ENCODE measurements at regions not wholly inside any gene's neighbourhood (a gene's known extent, or its start where the extent isn't known, plus 50 kb on each side); places are given as distances from the start of the nearest gene placed in this dataset.

GRCh38 chr4:123497340-123497739, 100.7 kb downstream of the SPRY1 start:
- no peak for DNase-seq (ENCODE audit: low spot score)

- DNase-seq (ENCODE audit: low spot score): no peak
These were observed 105.1 kb downstream of the SPRY1 start for GRCh38 chr4:123501733-123502132.

- no peak for DNase-seq (ENCODE audit: low spot score)
These were observed 107.2 kb downstream of the SPRY1 start for GRCh38 chr4:123503698-123504363.

- no peak for DNase-seq (ENCODE audit: low spot score)
These were observed 108.8 kb downstream of the SPRY1 start for GRCh38 chr4:123505095-123506010.

GRCh38 chr4:123506011-123506695, 109.6 kb downstream of the SPRY1 start:
- no peak for DNase-seq (ENCODE audit: low spot score)

- DNase-seq (ENCODE audit: low spot score): no peak
These were observed 110.8 kb downstream of the SPRY1 start for GRCh38 chr4:123507376-123507775.

GRCh38 chr4:123510221-123510620, 113.6 kb downstream of the SPRY1 start:
- DNase-seq (ENCODE audit: low spot score): no peak

GRCh38 chr4:123510659-123511058, 114.1 kb downstream of the SPRY1 start:
- no peak for DNase-seq (ENCODE audit: low spot score)

- DNase-seq (ENCODE audit: low spot score): no peak
These were observed 120.0 kb downstream of the SPRY1 start for GRCh38 chr4:123516576-123516975.

GRCh38 chr4:123517176-123517575, 120.6 kb downstream of the SPRY1 start:
- no peak for DNase-seq (ENCODE audit: low spot score)

- no peak for DNase-seq (ENCODE audit: low spot score)
These were observed 121.4 kb downstream of the SPRY1 start for GRCh38 chr4:123517971-123518370.

GRCh38 chr4:123520325-123520724, 123.7 kb downstream of the SPRY1 start:
- DNase-seq (ENCODE audit: low spot score): no peak

GRCh38 chr4:123522081-123522480, 125.5 kb downstream of the SPRY1 start:
- DNase-seq (ENCODE audit: low spot score): no peak

GRCh38 chr4:123522646-123523045, 126.1 kb downstream of the SPRY1 start:
- DNase-seq (ENCODE audit: low spot score): no peak

GRCh38 chr4:123524958-123525628, 128.5 kb downstream of the SPRY1 start:
- no peak for DNase-seq (ENCODE audit: low spot score)

- no peak for DNase-seq (ENCODE audit: low spot score)
These were observed 129.9 kb downstream of the SPRY1 start for GRCh38 chr4:123526511-123526910.

- DNase-seq (ENCODE audit: low spot score): no peak
These were observed 132.1 kb downstream of the SPRY1 start for GRCh38 chr4:123528501-123529277.

GRCh38 chr4:123529278-123529568, 132.6 kb downstream of the SPRY1 start:
- DNase-seq (ENCODE audit: low spot score): no peak

GRCh38 chr4:123530357-123530756, 133.8 kb downstream of the SPRY1 start:
- no peak for DNase-seq (ENCODE audit: low spot score)

- DNase-seq (ENCODE audit: low spot score): no peak
These were observed 138.6 kb downstream of the SPRY1 start for GRCh38 chr4:123535037-123535748.

GRCh38 chr4:123536225-123536624, 139.6 kb downstream of the SPRY1 start:
- DNase-seq (ENCODE audit: low spot score): no peak

Data from A172 (cell line).